ENCODE measurements at regions not wholly inside any gene's neighbourhood (a gene's known extent, or its start where the extent isn't known, plus 50 kb on each side); places are given as distances from the start of the nearest gene placed in this dataset.

GRCh38 chr12:45122768-45123380, 72.0 kb upstream of the DBX2 start:
- Histone ChIP-seq H3K4me3 (replicated peaks; ENCODE audit: insufficient read depth, low read length) (no peak overlapping the region), H3K27me3 (ENCODE audit: insufficient read depth, poor library complexity, severe bottlenecking) (peaks cover 3% of the 10 kb centered on the region), H3K27ac (replicated peaks) (no peak overlapping the region)
- DNase-seq (ENCODE audit: low read depth in 1 of 2, low spot score in 1 of 2), result peak in 1 of 2 experiments; percentile 15
- TF ChIP-seq CTCF (IDR thresholded peaks at IDR 0.05; ENCODE audit: insufficient read depth, low read length) (no peak), SPI1 (IDR thresholded peaks at IDR 0.05; ENCODE audit: borderline replicate concordance, low read depth) (no peak), POLR2AphosphoS5 (IDR thresholded peaks at IDR 0.05; ENCODE audit: low read depth) (no peak), REST (IDR thresholded peaks at IDR 0.05; ENCODE audit: insufficient replicate concordance, low read depth) (no peak), GABPA (IDR thresholded peaks at IDR 0.05; ENCODE audit: low read depth) (no peak)

- Histone ChIP-seq H3K27me3 (ENCODE audit: insufficient read depth, poor library complexity, severe bottlenecking) (peaks cover 3% of the 10 kb centered on the region), H3K4me3 (replicated peaks; ENCODE audit: insufficient read depth, low read length) (no peak overlapping the region), H3K27ac (replicated peaks) (no peak overlapping the region)
- TF ChIP-seq CTCF (IDR thresholded peaks at IDR 0.05; ENCODE audit: insufficient read depth, low read length) (no peak), SPI1 (IDR thresholded peaks at IDR 0.05; ENCODE audit: borderline replicate concordance, low read depth) (no peak), REST (IDR thresholded peaks at IDR 0.05; ENCODE audit: insufficient replicate concordance, low read depth) (no peak)
- no peak for DNase-seq (ENCODE audit: low read depth in 1 of 2, low spot score in 1 of 2)
Measured at GRCh38 chr12:45124485-45125155, 73.7 kb upstream of the DBX2 start.

GRCh38 chr12:45125997-45126396, 75.1 kb upstream of the DBX2 start:
- peaks cover 3% of the 10 kb centered on the region for H3K27me3 ChIP-seq (ENCODE audit: insufficient read depth, poor library complexity, severe bottlenecking)
- H3K4me3 ChIP-seq (replicated peaks; ENCODE audit: insufficient read depth, low read length), result no peak overlapping the region
- no peak for DNase-seq (ENCODE audit: low read depth in 1 of 2, low spot score in 1 of 2)
- no peak overlapping the region for H3K27ac ChIP-seq (replicated peaks)
- TF ChIP-seq GABPA (IDR thresholded peaks at IDR 0.05; ENCODE audit: low read depth), result no peak
- no peak for TF ChIP-seq CTCF (IDR thresholded peaks at IDR 0.05; ENCODE audit: insufficient read depth, low read length)
- no peak for TF ChIP-seq SPI1 (IDR thresholded peaks at IDR 0.05; ENCODE audit: borderline replicate concordance, low read depth)
- TF ChIP-seq REST (IDR thresholded peaks at IDR 0.05; ENCODE audit: insufficient replicate concordance, low read depth), result no peak
- no peak for TF ChIP-seq POLR2AphosphoS5 (IDR thresholded peaks at IDR 0.05; ENCODE audit: low read depth)

All from HL-60 (cell line).